H9 (cell line): ENCODE measurements at regions not wholly inside any gene's neighbourhood (a gene's known extent, or its start where the extent isn't known, plus 50 kb on each side); places are given as distances from the start of the nearest gene placed in this dataset.

Experiments
- DNase-seq: peaks from one replicate; pipeline ENCODE4 v3.0.0-alpha.2; 2017
- H2AFZ ChIP-seq: one replicate; pipeline ENCODE4 v1.6.1; 2013; ENCODE audit warnings: mild to moderate bottlenecking, low read length, control low read depth, moderate library complexity
- H2AK5ac ChIP-seq: 2 replicates; pipeline ENCODE4 v1.6.1; 2013; ENCODE audit warnings: low read length, control low read depth, mixed read lengths; ENCODE audit not compliant: insufficient read length
- H2BK120ac ChIP-seq: one replicate; pipeline ENCODE4 v1.6.1; 2013; ENCODE audit warnings: low read depth, mild to moderate bottlenecking, low read length, control low read depth, inconsistent platforms; ENCODE audit not compliant: poor library complexity, severe bottlenecking
- H2BK12ac ChIP-seq: 2 replicates; pipeline ENCODE4 v1.6.1; 2013; ENCODE audit warnings: low read length, control low read depth, mixed read lengths, low read depth; ENCODE audit not compliant: insufficient read length
- H2BK15ac ChIP-seq: 2 replicates; pipeline ENCODE4 v1.6.1; 2013; ENCODE audit warnings: low read depth, low read length, control low read depth
- H2BK20ac ChIP-seq: one replicate; pipeline ENCODE4 v1.6.1; 2013; ENCODE audit warnings: low read depth, mild to moderate bottlenecking, low read length, control low read depth, inconsistent platforms; ENCODE audit not compliant: poor library complexity, severe bottlenecking
- H2BK5ac ChIP-seq: 2 replicates; pipeline ENCODE4 v1.6.1; 2013; ENCODE audit warnings: low read length, control low read depth, mixed read lengths; ENCODE audit not compliant: insufficient read length
- H3K14ac ChIP-seq: 2 replicates; pipeline ENCODE4 v1.6.1; 2013; ENCODE audit warnings: low read length, control low read depth; ENCODE audit not compliant: insufficient read depth
- H3K18ac ChIP-seq: 2 replicates; pipeline ENCODE4 v1.6.1; 2013; ENCODE audit warnings: low read depth, mild to moderate bottlenecking, mixed read lengths, low read length, control low read depth; ENCODE audit not compliant: insufficient read length
- H3K23ac ChIP-seq: 2 replicates; pipeline ENCODE4 v1.6.1; 2013; ENCODE audit warnings: low read length, control low read depth, mixed read lengths, low read depth; ENCODE audit not compliant: insufficient read length
- H3K23me2 ChIP-seq: 2 replicates; pipeline ENCODE4 v1.6.1; 2013; ENCODE audit warnings: low read depth, mild to moderate bottlenecking, mixed read lengths, low read length, control low read depth; ENCODE audit not compliant: insufficient read length, poor library complexity, severe bottlenecking
- H3K27ac ChIP-seq: 2 replicates; pipeline ENCODE4 v1.5.1; 2013; ENCODE audit warnings: low read length, control low read depth, mixed read lengths, low read depth; ENCODE audit not compliant: insufficient read length
- H3K27me3 ChIP-seq: 2 replicates; pipeline ENCODE4 v1.6.1; 2013; ENCODE audit warnings: low read length, control low read depth, inconsistent platforms; ENCODE audit not compliant: insufficient read depth
- H3K4ac ChIP-seq: 2 replicates; pipeline ENCODE4 v1.6.1; 2013; ENCODE audit warnings: low read depth, mild to moderate bottlenecking, control low read depth, inconsistent platforms, low read length, moderate library complexity
- H3K4me1 ChIP-seq: 2 replicates; pipeline ENCODE4 v1.6.1; 2013; ENCODE audit warnings: low read length, control low read depth, inconsistent platforms; ENCODE audit not compliant: insufficient read depth
- H3K4me2 ChIP-seq: 2 replicates; pipeline ENCODE4 v1.6.1; 2013; ENCODE audit warnings: low read length, control low read depth, mixed read lengths; ENCODE audit not compliant: insufficient read length, insufficient read depth
- H3K56ac ChIP-seq: 2 replicates; pipeline ENCODE4 v1.6.1; 2013; ENCODE audit warnings: low read depth, mild to moderate bottlenecking, mixed read lengths, low read length, control low read depth; ENCODE audit not compliant: insufficient read length
- H3K79me1 ChIP-seq: 2 replicates; pipeline ENCODE4 v1.6.1; 2013; ENCODE audit warnings: low read depth, mild to moderate bottlenecking, moderate library complexity, low read length, control low read depth, inconsistent platforms; ENCODE audit not compliant: insufficient read depth, poor library complexity, severe bottlenecking
- H3K79me2 ChIP-seq: 2 replicates; pipeline ENCODE4 v1.6.1; 2013; ENCODE audit warnings: low read length, control low read depth, inconsistent platforms; ENCODE audit not compliant: insufficient read depth
- H3K9ac ChIP-seq: 2 replicates; pipeline ENCODE4 v1.6.1; 2013; ENCODE audit warnings: low read length, control low read depth, mixed read lengths; ENCODE audit not compliant: insufficient read length; ENCODE audit errors: extremely low read depth
- H3K9me3 ChIP-seq: one replicate; pipeline ENCODE4 v1.6.1; 2013; ENCODE audit warnings: low read depth, low read length, inconsistent platforms; ENCODE audit not compliant: control insufficient read depth
- H3T11ph ChIP-seq: one replicate; pipeline ENCODE4 v1.6.1; 2013; ENCODE audit warnings: mild to moderate bottlenecking, low read length, control low read depth, inconsistent platforms
- H4K20me1 ChIP-seq: one replicate; pipeline ENCODE4 v1.6.1; 2013; ENCODE audit not compliant: control insufficient read depth, insufficient read length, insufficient read depth
- H4K5ac ChIP-seq: 2 replicates; pipeline ENCODE4 v1.6.1; 2013; ENCODE audit warnings: low read depth, mild to moderate bottlenecking, mixed read lengths, low read length, control low read depth; ENCODE audit not compliant: insufficient read length
- H4K8ac ChIP-seq: replicated peaks from 2 replicates; pipeline ENCODE4 v1.6.1; 2013; ENCODE audit warnings: low read length, control low read depth, mixed read lengths, low read depth; ENCODE audit not compliant: insufficient read length
- H4K91ac ChIP-seq: 2 replicates; pipeline ENCODE4 v1.6.1; 2013; ENCODE audit warnings: low read depth, mild to moderate bottlenecking, moderate library complexity, mixed read lengths, low read length, control low read depth; ENCODE audit not compliant: insufficient read length
- H3K27ac Mint-ChIP-seq, 3 experiments: 2 replicates in 2 of 3; 3 replicates in 1 of 3; pipeline ENCODE4 v1.8.0; 2020 to 2021; ENCODE audit warnings: mixed read lengths in 3 of 3, mild to moderate bottlenecking in 1 of 3, moderate library complexity in 1 of 3
- H3K27me3 Mint-ChIP-seq: 2 replicates; pipeline ENCODE4 v1.8.0; 2021; ENCODE audit warnings: low read depth, mild to moderate bottlenecking, moderate library complexity, mixed read lengths
- H3K36me3 Mint-ChIP-seq, 3 experiments: 2 replicates in 2 of 3; 3 replicates in 1 of 3; pipeline ENCODE4 v1.8.0; 2020 to 2021; ENCODE audit warnings: low read depth in 3 of 3, mixed read lengths in 3 of 3; ENCODE audit not compliant: insufficient read depth in 1 of 3
- H3K4me1 Mint-ChIP-seq, 2 experiments: 2 replicates each; pipeline ENCODE4 v1.8.0; 2020; ENCODE audit warnings: mixed read lengths in 2 of 2
- H3K4me3 Mint-ChIP-seq, 2 experiments: 2 replicates in 1 of 2; 3 replicates in 1 of 2; pipeline ENCODE4 v1.8.0; 2020 to 2021; ENCODE audit warnings: mild to moderate bottlenecking in 2 of 2, mixed read lengths in 2 of 2, moderate library complexity in 1 of 2
- H3K9me3 Mint-ChIP-seq, 2 experiments: 2 replicates in 1 of 2; 3 replicates in 1 of 2; pipeline ENCODE4 v1.8.0; 2020; ENCODE audit warnings: mild to moderate bottlenecking in 2 of 2, mixed read lengths in 2 of 2, moderate library complexity in 1 of 2
- WGBS: extraction: QIAGEN DNeasy Blood & Tissue Kit; methylation state at CpG from one replicate; pipeline ENCODE4 v1.1.7; 2013; ENCODE audit warnings: missing lambda C conversion rate, low lambda C conversion rate, mixed read lengths; ENCODE audit not compliant: insufficient read length; ENCODE audit errors: extremely low coverage; 5-methylcytosine and 5-hydroxymethylcytosine counted together
- TF ChIP-seq, protein P1 (sequence below): fragments of 200-600 bp; sonication (generic); conservative IDR thresholded peaks from 3 replicates; pipeline ENCODE4 v1.8.0; 2021; ENCODE audit warnings: antibody characterized with exemption, mild to moderate bottlenecking

DNA sequence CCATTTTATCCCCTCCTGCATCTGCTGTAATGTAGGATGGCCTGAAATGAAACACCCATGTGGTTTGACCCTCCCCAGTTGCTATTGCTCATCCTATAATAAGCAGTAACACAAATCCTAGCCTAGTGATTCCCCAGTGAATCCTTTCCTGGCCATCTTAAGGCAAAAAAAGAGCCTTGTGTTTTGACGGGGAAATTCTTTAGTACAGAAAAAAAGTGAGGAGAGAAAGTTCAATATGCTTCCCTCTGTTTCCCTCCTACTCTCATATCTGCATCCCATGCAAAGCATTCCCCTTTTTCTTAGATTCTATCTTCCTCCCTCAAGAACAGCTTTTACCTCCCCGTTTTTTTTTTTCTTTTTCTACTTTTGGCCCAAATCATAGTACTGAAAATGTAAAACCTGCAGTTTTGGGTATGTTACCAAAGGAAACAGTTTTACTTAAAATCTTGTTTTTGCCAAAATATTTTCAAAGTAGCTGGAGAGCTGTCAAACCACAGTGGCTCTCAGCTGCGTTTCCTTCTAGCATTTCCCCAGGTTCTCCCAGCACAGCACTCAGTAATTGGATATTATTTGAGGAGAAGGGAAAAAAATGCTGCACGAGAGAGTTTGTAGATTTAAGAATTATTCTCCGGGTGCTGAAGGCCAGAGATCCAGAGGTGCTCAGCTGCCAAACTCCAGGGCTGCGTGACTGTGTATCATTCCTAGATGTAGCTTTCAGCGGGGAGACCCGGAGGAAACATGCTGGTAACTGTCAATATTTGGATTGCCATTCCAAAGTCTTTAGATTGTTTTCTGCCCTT is 321.4 kb downstream of the NPR3 start:
- TF ChIP-seq, protein P1, sequence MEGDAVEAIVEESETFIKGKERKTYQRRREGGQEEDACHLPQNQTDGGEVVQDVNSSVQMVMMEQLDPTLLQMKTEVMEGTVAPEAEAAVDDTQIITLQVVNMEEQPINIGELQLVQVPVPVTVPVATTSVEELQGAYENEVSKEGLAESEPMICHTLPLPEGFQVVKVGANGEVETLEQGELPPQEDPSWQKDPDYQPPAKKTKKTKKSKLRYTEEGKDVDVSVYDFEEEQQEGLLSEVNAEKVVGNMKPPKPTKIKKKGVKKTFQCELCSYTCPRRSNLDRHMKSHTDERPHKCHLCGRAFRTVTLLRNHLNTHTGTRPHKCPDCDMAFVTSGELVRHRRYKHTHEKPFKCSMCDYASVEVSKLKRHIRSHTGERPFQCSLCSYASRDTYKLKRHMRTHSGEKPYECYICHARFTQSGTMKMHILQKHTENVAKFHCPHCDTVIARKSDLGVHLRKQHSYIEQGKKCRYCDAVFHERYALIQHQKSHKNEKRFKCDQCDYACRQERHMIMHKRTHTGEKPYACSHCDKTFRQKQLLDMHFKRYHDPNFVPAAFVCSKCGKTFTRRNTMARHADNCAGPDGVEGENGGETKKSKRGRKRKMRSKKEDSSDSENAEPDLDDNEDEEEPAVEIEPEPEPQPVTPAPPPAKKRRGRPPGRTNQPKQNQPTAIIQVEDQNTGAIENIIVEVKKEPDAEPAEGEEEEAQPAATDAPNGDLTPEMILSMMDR = no peak
- H2BK5ac ChIP-seq = no peak overlapping the region
- no peak overlapping the region for H4K8ac ChIP-seq
- H3K79me1 ChIP-seq = no peaks in the 10 kb centered on the region
- H3K4me2 ChIP-seq = no peak overlapping the region
- no peaks in the 10 kb centered on the region for H3K27me3 ChIP-seq
- no peak for DNase-seq
- no peak overlapping the region for H2BK12ac ChIP-seq
- H2BK20ac ChIP-seq = no peak overlapping the region
- no peak overlapping the region for H2AK5ac ChIP-seq
- H3K23ac ChIP-seq = no peak overlapping the region
- H4K5ac ChIP-seq = no peak overlapping the region
- H2BK120ac ChIP-seq = no peak overlapping the region
- Mint-ChIP-seq H3K4me3 (no peak overlapping the region), H3K36me3 (no peaks in the 10 kb centered on the region), H3K4me1 (no peaks in the 10 kb centered on the region), H3K27ac (no peak overlapping the region), H3K9me3 (no peaks in the 10 kb centered on the region; a peak in 1 of 5 replicates), H3K27me3 (no peaks in the 10 kb centered on the region; the same call in 1 of the 2 replicates)
- H3K79me2 ChIP-seq = no peaks in the 10 kb centered on the region
- H3K23me2 ChIP-seq = no peaks in the 10 kb centered on the region
- H3K27ac ChIP-seq = no peak overlapping the region
- no peak overlapping the region for H4K91ac ChIP-seq
- H3T11ph ChIP-seq = no peak overlapping the region
- H4K20me1 ChIP-seq = no peaks in the 10 kb centered on the region
- H2BK15ac ChIP-seq = no peak overlapping the region
- H3K4me1 ChIP-seq = no peaks in the 10 kb centered on the region
- no peaks in the 10 kb centered on the region for H3K9me3 ChIP-seq
- WGBS = no CpG with 5 or more reads among the region's 8 CpGs
- no peak overlapping the region for H3K14ac ChIP-seq
- no peak overlapping the region for H3K4ac ChIP-seq
- H3K56ac ChIP-seq = no peak overlapping the region
- H3K18ac ChIP-seq = no peak overlapping the region
- H3K9ac ChIP-seq = no peak overlapping the region
- H2AFZ ChIP-seq = no peak overlapping the region
